K562 (cell line): ENCODE measurements at regions not wholly inside any gene's neighbourhood (a gene's known extent, or its start where the extent isn't known, plus 50 kb on each side); places are given as distances from the start of the nearest gene placed in this dataset.

Experiments
- ATAC-seq: fragments of 200-7000 bp; cut with Tn5 transposase; 3 replicates; pipeline ENCODE4 v1.9.1; 2020; ENCODE audit warnings: moderate library complexity
- BruUV-seq: library from RNA; stranded (reverse); fragments of 400-500 nt; replicated peaks from 2 replicates; lab custom pipeline; 2021; lab: Mats Ljungman, UMichigan
- CTCF ChIA-PET: fragments of 300-600 bp; formaldehyde crosslinking; extraction: SDS; loops from one replicate; lab custom pipeline; 2021; ENCODE audit warnings: low intra/inter-chr PET ratio; lab: Yijun Ruan, JAX
- POLR2A ChIA-PET: fragments of 300-600, 350-650 bp; sonication (Branson Sonifier 250); formaldehyde crosslinking; extraction: SDS; loops from one replicate; lab custom pipeline; 2021; ENCODE audit warnings: antibody characterized with exemption, inconsistent platforms; lab: Yijun Ruan, JAX
- DNase-seq, 4 experiments: peaks; one replicate each; pipeline versions ENCODE4 v3.0.0 to v3.0.0-alpha.2; 2011 to 2018; ENCODE audit warnings: low spot score in 3 of 4, mixed read lengths in 3 of 4; ENCODE audit errors: extremely low read depth in 1 of 4
- FAIRE-seq: peaks from 2 replicates; lab custom pipeline; 2011; peaks lifted over from hg19 to GRCh38; lab: Jason Lieb, UNC
- H2AFZ ChIP-seq: 2 replicates; pipeline ENCODE4 v1.6.0; 2011; ENCODE audit warnings: low read depth, low read length, control low read depth, inconsistent platforms
- H3K27ac ChIP-seq: fragments of 200-600 bp; 3 replicates; pipeline ENCODE4 v1.8.0; 2011; ENCODE audit warnings: low read depth, mild to moderate bottlenecking, control low read depth, inconsistent platforms, low read length, moderate library complexity, mixed read lengths; ENCODE audit errors: extremely low read depth
- H3K27me3 ChIP-seq, 2 experiments: fragments of 300-600 bp in 1 of 2; 2 replicates in 1 of 2; 3 replicates in 1 of 2; pipeline versions ENCODE4 v1.6.0 to v1.8.0; 2011; ENCODE audit warnings: inconsistent platforms in 2 of 2, low read length in 2 of 2, mild to moderate bottlenecking in 1 of 2, mixed read lengths in 1 of 2, moderate library complexity in 1 of 2; ENCODE audit not compliant: control insufficient read depth in 2 of 2, insufficient read depth in 2 of 2
- H3K36me3 ChIP-seq: fragments of 300-600 bp; 3 replicates; pipeline ENCODE4 v1.8.0; 2011; ENCODE audit warnings: mild to moderate bottlenecking, low read length, inconsistent platforms; ENCODE audit not compliant: control insufficient read depth, insufficient read depth
- H3K4me1 ChIP-seq, 2 experiments: fragments of 200-600 bp in 1 of 2; replicated peaks in 1 of 2; 2 replicates in 1 of 2; 3 replicates in 1 of 2; pipeline versions ENCODE4 v1.5.1 to v1.8.0; 2011; ENCODE audit warnings: inconsistent platforms in 2 of 2, low read length in 2 of 2, mild to moderate bottlenecking in 1 of 2, mixed read lengths in 1 of 2, moderate library complexity in 1 of 2; ENCODE audit not compliant: control insufficient read depth in 2 of 2, insufficient read depth in 2 of 2
- H3K4me2 ChIP-seq: 2 replicates; pipeline ENCODE4 v1.6.1; 2011; ENCODE audit warnings: low read length, control low read depth, inconsistent platforms, mixed read lengths; ENCODE audit not compliant: insufficient read depth
- H3K4me3 ChIP-seq: fragments of 200-600 bp; sonication (generic), shearing (Covaris generic); 2 replicates; pipeline ENCODE4 v1.5.1; 2016; ENCODE audit warnings: control low read depth, inconsistent platforms
- H3K79me2 ChIP-seq: fragments of 200-600 bp; 3 replicates; pipeline ENCODE4 v1.8.0; 2011; ENCODE audit warnings: low read length, inconsistent platforms; ENCODE audit not compliant: control insufficient read depth, insufficient read depth
- H3K9ac ChIP-seq, 2 experiments: 2 replicates each; pipeline versions ENCODE4 v1.6.0 to v1.6.1; 2011; ENCODE audit warnings: low read depth in 2 of 2, low read length in 2 of 2, control low read depth in 1 of 2, inconsistent platforms in 1 of 2, mild to moderate bottlenecking in 1 of 2, mixed read lengths in 1 of 2; ENCODE audit not compliant: insufficient read depth in 1 of 2
- H3K9me1 ChIP-seq: one replicate; pipeline ENCODE4 v1.6.0; 2011; ENCODE audit warnings: inconsistent platforms, mild to moderate bottlenecking, low read length, moderate library complexity; ENCODE audit not compliant: control insufficient read depth, insufficient read depth
- H3K9me3 ChIP-seq: replicated peaks from 2 replicates; pipeline ENCODE4 v1.5.1; 2011; ENCODE audit warnings: low read depth, low read length, inconsistent platforms; ENCODE audit not compliant: control insufficient read depth, insufficient read depth
- H4K20me1 ChIP-seq: replicated peaks from 2 replicates; pipeline ENCODE4 v1.6.1; 2011; ENCODE audit warnings: low read length, inconsistent platforms, mixed read lengths; ENCODE audit not compliant: control insufficient read depth, insufficient read depth
- BCOR ChIP-seq: fragments of 450-650 bp; IDR thresholded peaks from 2 replicates; pipeline ENCODE4 v1.6.1; 2016
- CHD1 ChIP-seq: fragments of 200-600 bp; sonication (generic); IDR thresholded peaks from one replicate; pipeline ENCODE4 v1.6.1; 2012; ENCODE audit warnings: mild to moderate bottlenecking, moderate library complexity, low read length, inconsistent platforms
- CREB3 ChIP-seq: fragments of 450-650 bp; conservative IDR thresholded peaks from 2 replicates; pipeline ENCODE4 v1.6.1; 2016; ENCODE audit warnings: missing genetic modification characterization, low read depth, mild to moderate bottlenecking, missing compliant biosample characterization, moderate library complexity
- EP400 ChIP-seq: fragments of 450-650 bp; IDR thresholded peaks from 2 replicates; pipeline ENCODE4 v1.6.1; 2017; ENCODE audit warnings: antibody characterized with exemption, mild to moderate bottlenecking, moderate library complexity
- NFYB ChIP-seq: IDR thresholded peaks from 2 replicates; pipeline ENCODE4 v1.6.1; 2011; ENCODE audit warnings: mild to moderate bottlenecking, moderate library complexity; ENCODE audit not compliant: insufficient read length; ENCODE audit errors: extremely low read depth
- ZBTB34 ChIP-seq: fragments of 250-450 bp; sonication (Bioruptor Pico); IDR thresholded peaks from 2 replicates; pipeline ENCODE4 v1.8.0; 2021; ENCODE audit warnings: mild to moderate bottlenecking, moderate library complexity
- ZNF143 ChIP-seq: sonication (generic); formaldehyde crosslinking; IDR thresholded peaks from 2 replicates; pipeline ENCODE4 v1.9.0; 2022; ENCODE audit warnings: mild to moderate bottlenecking, missing genetic modification reagents
- WGBS: fragments of 100-300 bp; shearing (Covaris generic); methylation state at CpG from one replicate; pipeline ENCODE4 v1.1.6; 2016; ENCODE audit warnings: low coverage, mixed read lengths; ENCODE audit not compliant: insufficient coverage; ENCODE audit errors: missing lambda C conversion rate; 5-methylcytosine and 5-hydroxymethylcytosine counted together
- in situ Hi-C: fragments of 300-500 bp; cut with MboI; formaldehyde crosslinking; loops from 4 replicates; pipeline ENCODE4 v1.15.0; 2018; ENCODE audit warnings: inconsistent platforms, mixed read lengths
- intact Hi-C: fragments of 100-400 bp; cut with micrococcal nuclease; formaldehyde crosslinking; loops from 2 replicates; pipeline ENCODE4 v1.14.2; 2022

- in situ Hi-C loops (no loop called here), intact Hi-C loops (no loop called here)
- Histone ChIP-seq H3K27me3 (no peaks in the 10 kb centered on the region), H4K20me1 (no peaks in the 10 kb centered on the region), H2AFZ (no peak overlapping the region), H3K36me3 (no peaks in the 10 kb centered on the region), H3K4me2 (no peak overlapping the region), H3K79me2 (no peaks in the 10 kb centered on the region), H3K9me1 (no peaks in the 10 kb centered on the region), H3K9ac (no peak overlapping the region), H3K4me3 (no peak overlapping the region)
- ATAC-seq (no peak), FAIRE-seq (no peak), DNase-seq (no peak)
- WGBS, result 0% methylated on average over 3 of the region's 4 CpGs
- CTCF ChIA-PET, result no interaction called here
- BruUV-seq, result no TSS peak
- TF ChIP-seq CHD1 (no peak), EP400 (no peak), BCOR (no peak), CREB3 (tag) (no peak), ZBTB34 (no peak), ZNF143 (CRISPR knock-in tag) (no peak), NFYB (no peak)
- TF ChIP-seq, all 486 proteins: peak for 0
- POLR2A ChIA-PET, result no interaction called here
- Histone ChIP-seq H3K27ac (no peak overlapping the region), H3K9me3 (no peaks in the 10 kb centered on the region), H3K4me1 (no peaks in the 10 kb centered on the region)
Measured at GRCh38 chr9:79115176-79115575, 456.6 kb upstream of the TLE4 start.
